Erythroblast (primary cell): ENCODE measurements at regions not wholly inside any gene's neighbourhood (a gene's known extent, or its start where the extent isn't known, plus 50 kb on each side); places are given as distances from the start of the nearest gene placed in this dataset.

Source experiments
- DNase-seq, 2 experiments: peaks; one replicate each; lab custom pipeline; 2025; lab: John Stamatoyannopoulos, UW
- GATA1 ChIP-seq: IDR thresholded peaks from 2 replicates; pipeline ENCODE4 v1.6.1; 2011; ENCODE audit warnings: low read depth, mild to moderate bottlenecking, control low read depth, low read length, moderate library complexity
- POLR2A ChIP-seq: IDR thresholded peaks from 2 replicates; pipeline ENCODE4 v1.6.1; 2011; ENCODE audit warnings: mild to moderate bottlenecking, low read length

DNA sequence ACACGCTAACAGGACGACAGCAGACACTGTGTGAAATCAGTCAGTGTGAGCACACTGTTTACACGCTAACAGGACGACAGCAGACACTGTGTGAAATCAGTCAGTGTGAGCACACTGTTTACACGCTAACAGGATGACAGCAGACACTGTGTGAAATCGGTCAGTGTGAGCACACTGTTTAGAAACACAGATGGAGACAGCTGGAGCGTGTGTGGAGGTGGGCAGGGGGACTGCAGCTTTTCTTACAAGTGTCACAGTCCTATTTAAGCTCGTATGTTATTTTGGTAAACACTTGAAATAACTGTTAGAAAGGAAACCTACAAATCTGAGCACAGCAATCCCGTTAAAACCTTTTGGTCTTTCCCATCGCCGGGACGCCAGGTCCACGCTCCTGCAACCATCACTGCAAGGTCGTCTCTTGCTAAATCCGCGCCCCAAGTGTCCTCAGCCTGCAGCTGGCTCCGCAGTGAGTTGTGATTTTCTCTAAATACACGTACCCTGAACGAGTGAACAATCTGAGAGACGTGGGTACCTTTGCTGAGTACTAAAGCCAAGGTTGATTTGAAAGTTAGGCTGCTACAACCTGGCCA, 58.9 kb upstream of the CTDP1 start:
- no peak for TF ChIP-seq POLR2A
- no peak for TF ChIP-seq GATA1

GRCh38 chr18:79621501-79621900, 58.1 kb upstream of the CTDP1 start:
- DNase-seq: no peak
- no peak for TF ChIP-seq POLR2A
- no peak for TF ChIP-seq GATA1

More for the DNA sequence above, 58.9 kb upstream of the CTDP1 start:
- no peak for DNase-seq

GRCh38 chr18:79622004-79622403, 57.6 kb upstream of the CTDP1 start:
- no peak for DNase-seq
- TF ChIP-seq POLR2A (no peak), GATA1 (no peak)

DNA sequence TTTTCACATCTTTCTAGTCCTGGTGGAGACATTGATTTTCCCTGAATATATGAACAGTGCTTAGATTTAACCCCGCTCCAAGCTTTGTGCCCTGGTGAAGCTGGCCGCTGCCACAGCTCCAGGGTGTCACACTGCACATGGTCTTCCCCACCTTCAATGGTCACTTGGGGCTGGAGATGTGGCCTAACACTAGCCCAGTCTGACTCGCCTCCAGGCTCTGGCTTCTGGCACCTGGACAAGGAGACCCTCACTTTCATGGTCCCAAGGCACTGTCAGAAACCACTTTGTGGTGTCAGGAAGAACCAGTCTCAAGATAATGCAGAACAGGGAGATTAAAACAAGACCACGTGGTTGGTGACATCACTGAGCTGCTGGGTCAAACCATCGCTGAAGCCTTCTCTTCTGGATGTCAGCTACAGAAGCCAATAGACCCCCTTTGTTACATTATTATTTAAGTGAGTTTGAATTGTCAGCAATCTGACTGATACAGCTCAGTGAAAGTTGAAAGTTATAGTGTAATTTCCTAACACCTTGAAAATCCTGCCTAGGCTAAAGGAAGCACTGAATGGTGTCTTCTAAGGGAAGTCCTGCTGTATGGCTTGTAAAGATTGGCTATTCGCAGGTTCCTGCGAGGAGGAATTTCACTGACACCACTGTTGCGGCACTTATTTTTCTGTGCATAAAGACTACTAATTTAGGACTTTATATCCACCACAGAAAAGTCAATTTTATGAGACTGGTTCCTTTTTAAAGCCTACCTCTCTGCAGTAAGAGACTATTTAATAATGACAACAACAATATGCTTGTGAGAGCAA, 55.0 kb upstream of the CTDP1 start:
- TF ChIP-seq POLR2A: no peak
- no peak for TF ChIP-seq GATA1
- DNase-seq: no peak

GRCh38 chr18:79625195-79625923, 54.2 kb upstream of the CTDP1 start:
- TF ChIP-seq GATA1: no peak
- no peak for TF ChIP-seq POLR2A
- DNase-seq: no peak

GRCh38 chr18:79625924-79626561, 53.6 kb upstream of the CTDP1 start:
- TF ChIP-seq POLR2A: no peak
- TF ChIP-seq GATA1: no peak

DNA sequence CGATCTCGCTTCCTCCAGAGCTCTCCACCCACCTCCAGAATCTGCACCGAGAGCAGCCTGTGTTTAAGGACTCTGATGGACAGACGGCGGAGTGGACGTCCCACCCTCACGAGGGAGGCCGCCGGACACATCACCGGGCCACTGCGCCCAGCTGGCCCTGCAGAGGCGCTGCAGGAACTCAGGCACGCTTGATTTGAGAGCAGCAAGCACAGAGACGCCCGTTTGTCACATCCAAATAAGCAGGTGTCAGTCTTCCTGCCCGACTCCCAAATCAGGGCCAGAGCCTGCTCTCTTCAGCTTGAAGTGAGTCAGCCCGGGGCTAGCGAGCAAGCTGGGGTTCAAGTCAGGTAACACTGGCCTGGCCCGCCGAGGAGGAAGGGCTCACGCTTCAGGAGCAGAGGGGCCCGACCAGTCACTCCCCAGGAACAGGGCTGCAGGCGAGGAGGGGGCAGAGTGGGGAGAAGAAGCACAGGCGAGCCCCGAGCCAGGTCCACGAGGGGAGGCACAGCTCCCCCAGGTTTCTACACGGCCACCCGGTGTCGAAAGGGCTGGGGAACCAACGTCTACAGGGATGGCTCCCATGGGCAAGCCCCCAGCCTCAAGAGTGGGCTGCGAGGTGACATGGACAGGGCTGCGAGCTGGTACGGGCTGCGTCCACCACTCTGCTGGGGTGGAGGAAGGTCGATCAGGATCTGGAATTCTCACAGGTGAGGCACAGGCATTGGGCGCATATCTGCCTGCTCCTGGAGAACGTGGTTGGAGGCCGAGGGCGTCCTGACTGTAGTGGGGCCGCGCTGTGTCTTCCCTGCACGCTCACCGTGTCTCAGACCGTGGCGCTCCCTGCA, 52.5 kb upstream of the CTDP1 start:
- no peak for DNase-seq
- TF ChIP-seq POLR2A: no peak
- no peak for TF ChIP-seq GATA1

More at GRCh38 chr18:79625924-79626561, 53.6 kb upstream of the CTDP1 start:
- no peak for DNase-seq

DNA sequence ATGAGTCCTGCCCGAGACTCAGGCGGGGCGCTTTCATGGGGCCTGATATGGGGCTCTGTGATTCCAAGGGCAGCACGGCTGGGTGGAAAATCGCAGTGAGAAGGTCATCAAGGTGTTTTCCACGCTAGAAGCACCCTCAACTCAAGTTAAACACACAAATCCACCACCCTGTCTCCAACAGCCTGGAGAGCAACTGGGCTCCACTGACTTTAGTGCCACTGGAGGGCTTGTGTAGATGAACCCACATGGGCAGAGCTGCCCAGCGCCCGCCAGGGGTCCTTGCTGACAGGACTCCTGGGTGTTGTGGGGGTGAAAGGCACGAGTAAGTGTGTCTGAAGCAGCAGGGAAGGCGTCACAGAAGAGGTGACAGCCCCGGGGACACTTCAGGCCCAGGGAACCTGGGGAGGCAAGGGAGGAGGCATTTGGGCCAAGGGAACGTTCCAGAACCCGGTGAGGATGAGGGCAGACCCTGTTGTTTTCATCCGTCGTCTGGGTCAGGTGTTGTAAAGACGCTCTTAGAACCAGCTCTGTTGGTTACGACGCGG, 51.8 kb upstream of the CTDP1 start:
- TF ChIP-seq GATA1 (no peak), POLR2A (no peak)
- no peak for DNase-seq

DNA sequence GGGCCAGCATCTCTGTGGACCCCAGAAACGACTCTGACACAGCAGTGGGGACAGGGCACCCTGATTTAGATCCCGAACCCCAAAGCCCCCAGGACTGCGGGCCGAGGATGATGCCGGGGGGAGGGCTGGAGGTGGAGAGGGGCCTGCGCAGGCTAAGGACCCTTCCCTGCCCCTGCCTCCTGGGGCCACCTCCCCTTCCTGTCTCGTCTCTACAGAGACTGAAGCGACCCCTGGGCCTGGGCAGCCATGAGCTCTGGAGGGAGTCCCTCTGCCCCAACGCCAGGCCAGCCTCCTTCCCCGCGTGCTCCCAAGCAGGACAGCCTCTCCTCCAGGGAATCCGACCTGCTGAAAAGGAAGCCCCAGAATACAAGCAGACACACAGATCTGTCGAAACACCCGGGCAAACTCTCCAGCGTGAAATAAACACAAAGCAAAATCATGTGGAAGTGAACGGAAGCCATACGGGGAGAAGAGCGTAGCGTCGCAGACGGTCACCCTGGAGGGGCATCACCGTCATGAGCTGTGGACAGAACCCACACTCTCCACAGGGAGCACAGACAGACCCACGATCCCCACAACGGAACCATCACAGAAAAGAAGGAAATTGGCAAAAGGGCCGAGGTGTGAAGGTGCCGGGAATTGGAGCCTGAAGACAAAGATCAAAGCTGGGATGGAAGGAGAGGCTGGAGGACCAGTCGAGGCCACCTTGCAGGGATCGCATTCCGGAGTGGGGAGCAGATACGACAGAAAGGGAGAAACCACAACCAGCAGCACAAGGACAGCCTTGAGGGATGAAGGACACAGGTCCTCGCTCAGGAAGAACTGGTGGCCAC, 51.0 kb upstream of the CTDP1 start:
- TF ChIP-seq POLR2A: no peak
- TF ChIP-seq GATA1: no peak

GRCh38 chr18:79629249-79629558, 50.4 kb upstream of the CTDP1 start:
- TF ChIP-seq POLR2A: no peak
- no peak for TF ChIP-seq GATA1
- no peak for DNase-seq

More for the DNA sequence above, 51.0 kb upstream of the CTDP1 start:
- no peak for DNase-seq

GRCh38 chr18:79629606-79630005, 50.0 kb upstream of the CTDP1 start:
- TF ChIP-seq GATA1 (no peak), POLR2A (no peak)
- DNase-seq: no peak
